GM23338 (cell line): ENCODE measurements at regions not wholly inside any gene's neighbourhood (a gene's known extent, or its start where the extent isn't known, plus 50 kb on each side); places are given as distances from the start of the nearest gene placed in this dataset.

ENCODE experiments used
- ATAC-seq: fragments of 200-7000 bp; cut with Tn5 transposase; 3 replicates; pipeline ENCODE4 v1.9.1; 2020
- DNase-seq: peaks from one replicate; pipeline ENCODE4 v3.0.0-alpha.2; 2015; ENCODE audit warnings: low spot score
- H2AFZ ChIP-seq: fragments of 200-600 bp; sonication (generic); 2 replicates; pipeline ENCODE4 v1.8.0; 2016; ENCODE audit warnings: antibody characterized with exemption, mild to moderate bottlenecking, moderate library complexity
- H3F3A ChIP-seq: fragments of 200-600 bp; sonication (generic); replicated peaks from 2 replicates; pipeline ENCODE4 v1.8.0; 2017; ENCODE audit warnings: antibody characterized with exemption, mixed run types, low read depth
- H3K27ac ChIP-seq: fragments of 200-600 bp; sonication (generic); 2 replicates; pipeline ENCODE4 v1.6.1; 2016; ENCODE audit warnings: low read depth
- H3K27me3 ChIP-seq: fragments of 200-600 bp; sonication (generic); 2 replicates; pipeline ENCODE4 v1.8.0; 2016; ENCODE audit warnings: mild to moderate bottlenecking, mixed run types, moderate library complexity; ENCODE audit not compliant: insufficient read depth
- H3K36me3 ChIP-seq: fragments of 200-600 bp; sonication (generic); 2 replicates; pipeline ENCODE4 v1.8.0; 2016; ENCODE audit warnings: mild to moderate bottlenecking; ENCODE audit not compliant: insufficient read depth
- H3K4me1 ChIP-seq: fragments of 200-600 bp; sonication (generic); 2 replicates; pipeline ENCODE4 v1.8.0; 2016; ENCODE audit warnings: mild to moderate bottlenecking, moderate library complexity; ENCODE audit not compliant: insufficient read depth
- H3K4me2 ChIP-seq: fragments of 200-600 bp; sonication (generic); 2 replicates; pipeline ENCODE4 v1.7.1; 2017; ENCODE audit warnings: mixed run types
- H3K4me3 ChIP-seq: fragments of 200-600 bp; sonication (generic); 2 replicates; pipeline ENCODE4 v1.6.1; 2016; ENCODE audit warnings: mixed run types
- H3K79me2 ChIP-seq: fragments of 200-600 bp; sonication (generic); replicated peaks from 2 replicates; pipeline ENCODE4 v1.8.0; 2017; ENCODE audit warnings: mild to moderate bottlenecking; ENCODE audit not compliant: insufficient read depth
- H3K9me2 ChIP-seq: fragments of 200-600 bp; sonication (generic); 2 replicates; pipeline ENCODE4 v1.8.0; 2017; ENCODE audit not compliant: insufficient read depth
- H4K20me1 ChIP-seq: fragments of 200-600 bp; sonication (generic); replicated peaks from 2 replicates; pipeline ENCODE4 v1.8.0; 2017; ENCODE audit warnings: mild to moderate bottlenecking; ENCODE audit not compliant: insufficient read depth
- H3K27ac Mint-ChIP-seq: 2 replicates; pipeline ENCODE4 v1.8.0; 2020; ENCODE audit warnings: inconsistent platforms, mild to moderate bottlenecking, moderate library complexity, mixed read lengths
- H3K27me3 Mint-ChIP-seq: 3 replicates; pipeline ENCODE4 v1.8.0; 2022; ENCODE audit warnings: low read depth, mild to moderate bottlenecking, moderate library complexity, mixed read lengths, inconsistent platforms; ENCODE audit not compliant: insufficient read depth, poor library complexity
- H3K36me3 Mint-ChIP-seq: 3 replicates; pipeline ENCODE4 v1.8.0; 2021; ENCODE audit warnings: low read depth, mild to moderate bottlenecking, inconsistent platforms, moderate library complexity, mixed read lengths
- H3K4me1 Mint-ChIP-seq: 3 replicates; pipeline ENCODE4 v1.8.0; 2020; ENCODE audit warnings: mild to moderate bottlenecking, inconsistent platforms, mixed read lengths
- H3K4me3 Mint-ChIP-seq: 3 replicates; pipeline ENCODE4 v1.8.0; 2021; ENCODE audit warnings: moderate library complexity, mild to moderate bottlenecking, inconsistent platforms, mixed read lengths
- H3K9me3 Mint-ChIP-seq: 3 replicates; pipeline ENCODE4 v1.8.0; 2020; ENCODE audit warnings: moderate library complexity, mild to moderate bottlenecking, inconsistent platforms, mixed read lengths
- CTCF ChIP-seq, 2 experiments: fragments of 200-600 bp in 1 of 2; sonication (generic) in 1 of 2; conservative IDR thresholded peaks; 2 replicates each; pipeline versions ENCODE4 v1.5.1 to v1.6.1; 2016 to 2017; ENCODE audit warnings: antibody characterized with exemption in 2 of 2, low read depth in 2 of 2, mild to moderate bottlenecking in 2 of 2, moderate library complexity in 1 of 2
- EZH2 ChIP-seq: fragments of 200-600 bp; sonication (generic); IDR thresholded peaks from one replicate; pipeline ENCODE4 v1.8.0; 2017; ENCODE audit warnings: antibody characterized with exemption, mild to moderate bottlenecking, low read depth; ENCODE audit not compliant: unreplicated experiment
- NANOG ChIP-seq: IDR thresholded peaks from 2 replicates; pipeline ENCODE4 v1.6.1; 2016; ENCODE audit warnings: antibody characterized with exemption, borderline replicate concordance
- TF ChIP-seq, protein P1 (sequence below): IDR thresholded peaks from one replicate; pipeline ENCODE4 v1.6.1; 2018; ENCODE audit warnings: antibody characterized with exemption; ENCODE audit not compliant: unreplicated experiment
- TF ChIP-seq, protein P2 (sequence below): IDR thresholded peaks from 2 replicates; pipeline ENCODE4 v1.6.1; 2016; ENCODE audit warnings: antibody characterized with exemption
- TF ChIP-seq, protein P3 (sequence below): fragments of 250-450 bp; sonication (Bioruptor Pico); IDR thresholded peaks from 2 replicates; pipeline ENCODE4 v1.5.0; 2020; ENCODE audit warnings: mild to moderate bottlenecking, moderate library complexity

DNA sequence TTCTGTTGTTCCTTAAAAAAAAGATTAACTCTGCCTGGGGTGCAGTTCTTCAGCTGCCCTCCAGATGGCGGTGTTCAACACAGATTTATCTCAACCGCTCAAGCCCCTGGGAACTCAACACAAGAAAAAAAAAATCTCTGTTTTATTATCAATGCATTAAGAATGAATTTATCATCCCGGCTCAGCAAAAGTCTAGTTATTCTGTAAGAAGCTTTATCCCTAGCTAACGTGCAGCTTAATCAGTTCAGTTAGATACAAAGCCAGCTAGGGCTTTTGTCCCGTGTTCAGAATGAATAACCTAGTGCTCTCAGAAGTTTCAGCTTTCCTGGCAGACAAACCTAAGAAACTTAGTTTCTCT is 475.9 kb upstream of the CCL2 start:
- peak; percentile 74 for DNase-seq
- Histone ChIP-seq H3K4me3 (no peak overlapping the region), H3K27me3 (no peaks in the 10 kb centered on the region), H3F3A (no peaks in the 10 kb centered on the region), H3K9me2 (no peaks in the 10 kb centered on the region), H3K4me2 (no peak overlapping the region), H3K4me1 (no peaks in the 10 kb centered on the region), H3K36me3 (no peaks in the 10 kb centered on the region), H3K27ac (no peak overlapping the region), H4K20me1 (no peaks in the 10 kb centered on the region), H3K79me2 (no peaks in the 10 kb centered on the region), H2AFZ (no peak overlapping the region)
- Mint-ChIP-seq H3K27ac (no peak overlapping the region), H3K4me3 (no peak overlapping the region), H3K36me3 (no peaks in the 10 kb centered on the region), H3K9me3 (no peaks in the 10 kb centered on the region), H3K27me3 (peaks cover 6% of the 10 kb centered on the region), H3K4me1 (peaks cover 5% of the 10 kb centered on the region; the same call in 1 of the 3 replicates)
- TF ChIP-seq, protein P1, sequence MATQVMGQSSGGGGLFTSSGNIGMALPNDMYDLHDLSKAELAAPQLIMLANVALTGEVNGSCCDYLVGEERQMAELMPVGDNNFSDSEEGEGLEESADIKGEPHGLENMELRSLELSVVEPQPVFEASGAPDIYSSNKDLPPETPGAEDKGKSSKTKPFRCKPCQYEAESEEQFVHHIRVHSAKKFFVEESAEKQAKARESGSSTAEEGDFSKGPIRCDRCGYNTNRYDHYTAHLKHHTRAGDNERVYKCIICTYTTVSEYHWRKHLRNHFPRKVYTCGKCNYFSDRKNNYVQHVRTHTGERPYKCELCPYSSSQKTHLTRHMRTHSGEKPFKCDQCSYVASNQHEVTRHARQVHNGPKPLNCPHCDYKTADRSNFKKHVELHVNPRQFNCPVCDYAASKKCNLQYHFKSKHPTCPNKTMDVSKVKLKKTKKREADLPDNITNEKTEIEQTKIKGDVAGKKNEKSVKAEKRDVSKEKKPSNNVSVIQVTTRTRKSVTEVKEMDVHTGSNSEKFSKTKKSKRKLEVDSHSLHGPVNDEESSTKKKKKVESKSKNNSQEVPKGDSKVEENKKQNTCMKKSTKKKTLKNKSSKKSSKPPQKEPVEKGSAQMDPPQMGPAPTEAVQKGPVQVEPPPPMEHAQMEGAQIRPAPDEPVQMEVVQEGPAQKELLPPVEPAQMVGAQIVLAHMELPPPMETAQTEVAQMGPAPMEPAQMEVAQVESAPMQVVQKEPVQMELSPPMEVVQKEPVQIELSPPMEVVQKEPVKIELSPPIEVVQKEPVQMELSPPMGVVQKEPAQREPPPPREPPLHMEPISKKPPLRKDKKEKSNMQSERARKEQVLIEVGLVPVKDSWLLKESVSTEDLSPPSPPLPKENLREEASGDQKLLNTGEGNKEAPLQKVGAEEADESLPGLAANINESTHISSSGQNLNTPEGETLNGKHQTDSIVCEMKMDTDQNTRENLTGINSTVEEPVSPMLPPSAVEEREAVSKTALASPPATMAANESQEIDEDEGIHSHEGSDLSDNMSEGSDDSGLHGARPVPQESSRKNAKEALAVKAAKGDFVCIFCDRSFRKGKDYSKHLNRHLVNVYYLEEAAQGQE: no peak
- TF ChIP-seq CTCF (conservative IDR thresholded peaks at IDR 0.05; ENCODE audit: low read depth in 2 of 2): peak; percentile 78 to 100
- peak; percentile 41; the same call in 1 of the 3 replicates for ATAC-seq

DNA sequence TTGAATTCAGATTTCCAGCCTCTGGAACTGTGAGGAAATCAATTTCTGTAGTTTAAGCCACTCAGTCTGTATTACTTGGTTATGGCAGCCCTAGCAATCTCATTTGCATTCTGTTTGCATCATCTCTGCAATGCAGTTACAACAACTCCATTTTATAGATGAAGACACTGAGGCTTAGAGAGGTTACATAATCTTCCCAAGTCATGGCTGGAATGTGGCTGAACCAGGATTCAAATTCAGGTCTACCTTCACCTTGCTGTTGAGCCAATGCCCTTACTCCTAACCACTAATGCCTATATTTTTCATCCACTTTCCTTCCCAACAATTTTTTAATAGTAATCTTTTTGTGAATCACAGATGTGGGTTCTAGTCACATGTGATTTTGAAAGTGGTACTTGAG is 469.8 kb upstream of the CCL2 start:
- peaks cover 7% of the 10 kb centered on the region; the same call in 1 of the 2 replicates for H3K9me2 ChIP-seq
- no peaks in the 10 kb centered on the region for H3K27me3 ChIP-seq
- H3F3A ChIP-seq: no peaks in the 10 kb centered on the region
- H3K79me2 ChIP-seq: no peaks in the 10 kb centered on the region
- Mint-ChIP-seq H3K27me3 (peaks cover 6% of the 10 kb centered on the region), H3K36me3 (no peaks in the 10 kb centered on the region), H3K9me3 (no peaks in the 10 kb centered on the region), H3K27ac (no peak overlapping the region), H3K4me3 (no peak overlapping the region), H3K4me1 (no peaks in the 10 kb centered on the region)
- H4K20me1 ChIP-seq: no peaks in the 10 kb centered on the region
- no peak overlapping the region for H3K4me3 ChIP-seq
- ATAC-seq (no peak), DNase-seq (no peak)
- H3K36me3 ChIP-seq: no peaks in the 10 kb centered on the region
- no peak overlapping the region for H2AFZ ChIP-seq
- no peaks in the 10 kb centered on the region for H3K4me1 ChIP-seq
- H3K27ac ChIP-seq: no peak overlapping the region
- H3K4me2 ChIP-seq: no peak overlapping the region
- TF ChIP-seq EZH2 (no peak), CTCF (conservative IDR thresholded peaks at IDR 0.05; ENCODE audit: low read depth in 2 of 2) (no peak), NANOG (no peak)
- TF ChIP-seq, protein P2, sequence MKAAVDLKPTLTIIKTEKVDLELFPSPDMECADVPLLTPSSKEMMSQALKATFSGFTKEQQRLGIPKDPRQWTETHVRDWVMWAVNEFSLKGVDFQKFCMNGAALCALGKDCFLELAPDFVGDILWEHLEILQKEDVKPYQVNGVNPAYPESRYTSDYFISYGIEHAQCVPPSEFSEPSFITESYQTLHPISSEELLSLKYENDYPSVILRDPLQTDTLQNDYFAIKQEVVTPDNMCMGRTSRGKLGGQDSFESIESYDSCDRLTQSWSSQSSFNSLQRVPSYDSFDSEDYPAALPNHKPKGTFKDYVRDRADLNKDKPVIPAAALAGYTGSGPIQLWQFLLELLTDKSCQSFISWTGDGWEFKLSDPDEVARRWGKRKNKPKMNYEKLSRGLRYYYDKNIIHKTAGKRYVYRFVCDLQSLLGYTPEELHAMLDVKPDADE: no peak
- TF ChIP-seq, protein P3, sequence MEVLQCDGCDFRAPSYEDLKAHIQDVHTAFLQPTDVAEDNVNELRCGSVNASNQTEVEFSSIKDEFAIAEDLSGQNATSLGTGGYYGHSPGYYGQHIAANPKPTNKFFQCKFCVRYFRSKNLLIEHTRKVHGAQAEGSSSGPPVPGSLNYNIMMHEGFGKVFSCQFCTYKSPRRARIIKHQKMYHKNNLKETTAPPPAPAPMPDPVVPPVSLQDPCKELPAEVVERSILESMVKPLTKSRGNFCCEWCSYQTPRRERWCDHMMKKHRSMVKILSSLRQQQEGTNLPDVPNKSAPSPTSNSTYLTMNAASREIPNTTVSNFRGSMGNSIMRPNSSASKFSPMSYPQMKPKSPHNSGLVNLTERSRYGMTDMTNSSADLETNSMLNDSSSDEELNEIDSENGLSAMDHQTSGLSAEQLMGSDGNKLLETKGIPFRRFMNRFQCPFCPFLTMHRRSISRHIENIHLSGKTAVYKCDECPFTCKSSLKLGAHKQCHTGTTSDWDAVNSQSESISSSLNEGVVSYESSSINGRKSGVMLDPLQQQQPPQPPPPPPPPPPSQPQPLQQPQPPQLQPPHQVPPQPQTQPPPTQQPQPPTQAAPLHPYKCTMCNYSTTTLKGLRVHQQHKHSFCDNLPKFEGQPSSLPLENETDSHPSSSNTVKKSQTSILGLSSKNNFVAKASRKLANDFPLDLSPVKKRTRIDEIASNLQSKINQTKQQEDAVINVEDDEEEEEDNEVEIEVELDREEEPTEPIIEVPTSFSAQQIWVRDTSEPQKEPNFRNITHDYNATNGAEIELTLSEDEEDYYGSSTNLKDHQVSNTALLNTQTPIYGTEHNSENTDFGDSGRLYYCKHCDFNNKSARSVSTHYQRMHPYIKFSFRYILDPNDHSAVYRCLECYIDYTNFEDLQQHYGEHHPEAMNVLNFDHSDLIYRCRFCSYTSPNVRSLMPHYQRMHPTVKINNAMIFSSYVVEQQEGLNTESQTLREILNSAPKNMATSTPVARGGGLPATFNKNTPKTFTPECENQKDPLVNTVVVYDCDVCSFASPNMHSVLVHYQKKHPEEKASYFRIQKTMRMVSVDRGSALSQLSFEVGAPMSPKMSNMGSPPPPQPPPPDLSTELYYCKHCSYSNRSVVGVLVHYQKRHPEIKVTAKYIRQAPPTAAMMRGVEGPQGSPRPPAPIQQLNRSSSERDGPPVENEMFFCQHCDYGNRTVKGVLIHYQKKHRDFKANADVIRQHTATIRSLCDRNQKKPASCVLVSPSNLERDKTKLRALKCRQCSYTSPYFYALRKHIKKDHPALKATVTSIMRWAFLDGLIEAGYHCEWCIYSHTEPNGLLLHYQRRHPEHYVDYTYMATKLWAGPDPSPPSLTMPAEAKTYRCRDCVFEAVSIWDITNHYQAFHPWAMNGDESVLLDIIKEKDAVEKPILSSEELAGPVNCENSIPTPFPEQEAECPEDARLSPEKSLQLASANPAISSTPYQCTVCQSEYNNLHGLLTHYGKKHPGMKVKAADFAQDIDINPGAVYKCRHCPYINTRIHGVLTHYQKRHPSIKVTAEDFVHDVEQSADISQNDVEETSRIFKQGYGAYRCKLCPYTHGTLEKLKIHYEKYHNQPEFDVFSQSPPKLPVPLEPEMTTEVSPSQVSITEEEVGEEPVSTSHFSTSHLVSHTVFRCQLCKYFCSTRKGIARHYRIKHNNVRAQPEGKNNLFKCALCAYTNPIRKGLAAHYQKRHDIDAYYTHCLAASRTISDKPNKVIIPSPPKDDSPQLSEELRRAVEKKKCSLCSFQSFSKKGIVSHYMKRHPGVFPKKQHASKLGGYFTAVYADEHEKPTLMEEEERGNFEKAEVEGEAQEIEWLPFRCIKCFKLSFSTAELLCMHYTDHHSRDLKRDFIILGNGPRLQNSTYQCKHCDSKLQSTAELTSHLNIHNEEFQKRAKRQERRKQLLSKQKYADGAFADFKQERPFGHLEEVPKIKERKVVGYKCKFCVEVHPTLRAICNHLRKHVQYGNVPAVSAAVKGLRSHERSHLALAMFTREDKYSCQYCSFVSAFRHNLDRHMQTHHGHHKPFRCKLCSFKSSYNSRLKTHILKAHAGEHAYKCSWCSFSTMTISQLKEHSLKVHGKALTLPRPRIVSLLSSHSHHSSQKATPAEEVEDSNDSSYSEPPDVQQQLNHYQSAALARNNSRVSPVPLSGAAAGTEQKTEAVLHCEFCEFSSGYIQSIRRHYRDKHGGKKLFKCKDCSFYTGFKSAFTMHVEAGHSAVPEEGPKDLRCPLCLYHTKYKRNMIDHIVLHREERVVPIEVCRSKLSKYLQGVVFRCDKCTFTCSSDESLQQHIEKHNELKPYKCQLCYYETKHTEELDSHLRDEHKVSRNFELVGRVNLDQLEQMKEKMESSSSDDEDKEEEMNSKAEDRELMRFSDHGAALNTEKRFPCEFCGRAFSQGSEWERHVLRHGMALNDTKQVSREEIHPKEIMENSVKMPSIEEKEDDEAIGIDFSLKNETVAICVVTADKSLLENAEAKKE (CRISPR knock-in tag): no peak
